GM21619 (cell line): ENCODE measurements at regions not wholly inside any gene's neighbourhood (a gene's known extent, or its start where the extent isn't known, plus 50 kb on each side); places are given as distances from the start of the nearest gene placed in this dataset.

Source experiments
- ATAC-seq: cut with Tn5 transposase; IDR thresholded peaks from one replicate; pipeline ENCODE4 v1.9.1; 2021; ENCODE audit not compliant: unreplicated experiment

- no peak for ATAC-seq
These were observed 335.6 kb upstream of the PBX1 start for GRCh38 chr1:164223378-164223777.

GRCh38 chr1:164225011-164225410 lies 334.0 kb upstream of the PBX1 start:
- ATAC-seq = no peak

- no peak for ATAC-seq
These were observed 332.0 kb upstream of the PBX1 start for GRCh38 chr1:164226977-164227376.

- no peak for ATAC-seq
These were observed 330.1 kb upstream of the PBX1 start for GRCh38 chr1:164228928-164229327.

GRCh38 chr1:164233149-164233548 lies 325.8 kb upstream of the PBX1 start:
- no peak for ATAC-seq

- ATAC-seq = no peak
These were observed 318.9 kb upstream of the PBX1 start for GRCh38 chr1:164240081-164240480.

GRCh38 chr1:164250365-164250764 lies 308.6 kb upstream of the PBX1 start:
- no peak for ATAC-seq

GRCh38 chr1:164256456-164256855 lies 302.5 kb upstream of the PBX1 start:
- no peak for ATAC-seq

- no peak for ATAC-seq
These were observed 297.2 kb upstream of the PBX1 start for GRCh38 chr1:164261691-164262240.

- no peak for ATAC-seq
These were observed 295.4 kb upstream of the PBX1 start for GRCh38 chr1:164263540-164263939.

- ATAC-seq = no peak
These were observed 293.8 kb upstream of the PBX1 start for GRCh38 chr1:164265232-164265631.

GRCh38 chr1:164272156-164272555 lies 286.8 kb upstream of the PBX1 start:
- ATAC-seq = no peak

GRCh38 chr1:164296172-164296571 lies 262.8 kb upstream of the PBX1 start:
- no peak for ATAC-seq

- no peak for ATAC-seq
These were observed 250.9 kb upstream of the PBX1 start for GRCh38 chr1:164308101-164308500.

- no peak for ATAC-seq
These were observed 248.8 kb upstream of the PBX1 start for GRCh38 chr1:164310166-164310565.

GRCh38 chr1:164311377-164311776 lies 247.6 kb upstream of the PBX1 start:
- ATAC-seq = no peak

GRCh38 chr1:164320790-164321731 lies 237.9 kb upstream of the PBX1 start:
- ATAC-seq = no peak

GRCh38 chr1:164325786-164326185 lies 233.2 kb upstream of the PBX1 start:
- no peak for ATAC-seq

GRCh38 chr1:164333387-164333786 lies 225.6 kb upstream of the PBX1 start:
- ATAC-seq = no peak

- ATAC-seq = no peak
These were observed 221.6 kb upstream of the PBX1 start for GRCh38 chr1:164337394-164337793.

- no peak for ATAC-seq
These were observed 221.1 kb upstream of the PBX1 start for GRCh38 chr1:164337885-164338284.

- no peak for ATAC-seq
These were observed 215.8 kb upstream of the PBX1 start for GRCh38 chr1:164343189-164343588.

- ATAC-seq = no peak
These were observed 211.0 kb upstream of the PBX1 start for GRCh38 chr1:164347980-164348379.
